Keratinocyte (primary cell): ENCODE measurements at regions not wholly inside any gene's neighbourhood (a gene's known extent, or its start where the extent isn't known, plus 50 kb on each side); places are given as distances from the start of the nearest gene placed in this dataset.

Experiments used
- DNase-seq: peaks from one replicate; pipeline ENCODE4 v3.0.0-alpha.2; 2011; ENCODE audit warnings: low read depth, missing footprints, low spot score
- FAIRE-seq: peaks from 2 replicates; lab custom pipeline; 2011; peaks lifted over from hg19 to GRCh38; lab: Jason Lieb, UNC
- H2AFZ ChIP-seq: 2 replicates; pipeline ENCODE4 v1.6.0; 2012; ENCODE audit warnings: low read length, control low read depth, inconsistent platforms; ENCODE audit not compliant: control insufficient read depth
- H3K27ac ChIP-seq: 2 replicates; pipeline ENCODE4 v1.5.1; 2011; ENCODE audit warnings: low read length; ENCODE audit not compliant: control insufficient read depth, insufficient read depth
- H3K27me3 ChIP-seq: 3 replicates; pipeline ENCODE4 v1.6.0; 2011; ENCODE audit warnings: low read length; ENCODE audit not compliant: control insufficient read depth, insufficient read depth; ENCODE audit errors: extremely low read depth
- H3K36me3 ChIP-seq, 2 experiments: 2 replicates in 1 of 2; 3 replicates in 1 of 2; pipeline ENCODE4 v1.5.1; 2011; ENCODE audit warnings: low read length in 2 of 2, mild to moderate bottlenecking in 1 of 2; ENCODE audit not compliant: control insufficient read depth in 2 of 2, insufficient read depth in 2 of 2; ENCODE audit errors: extremely low read depth in 1 of 2
- H3K4me1 ChIP-seq: 3 replicates; pipeline ENCODE4 v1.5.1; 2011; ENCODE audit warnings: low read length; ENCODE audit not compliant: control insufficient read depth, insufficient read depth; ENCODE audit errors: extremely low read depth
- H3K4me2 ChIP-seq: 3 replicates; pipeline ENCODE4 v1.6.0; 2011; ENCODE audit warnings: low read depth, low read length; ENCODE audit not compliant: control insufficient read depth, insufficient read depth; ENCODE audit errors: extremely low read depth
- H3K4me3 ChIP-seq, 3 experiments: fragments of 200-600 bp in 1 of 3; sonication (generic) in 1 of 3; 2 replicates in 2 of 3; 3 replicates in 1 of 3; pipeline ENCODE4 v1.5.1; 2011 to 2016; ENCODE audit warnings: low read length in 3 of 3, mild to moderate bottlenecking in 3 of 3, control low read depth in 2 of 3, inconsistent platforms in 1 of 3, low read depth in 1 of 3, mixed read lengths in 1 of 3, mixed run types in 1 of 3, moderate library complexity in 1 of 3; ENCODE audit not compliant: control insufficient read depth in 2 of 3, insufficient read depth in 2 of 3; ENCODE audit errors: extremely low read depth in 1 of 3
- H3K79me2 ChIP-seq: 2 replicates; pipeline ENCODE4 v1.6.0; 2012; ENCODE audit warnings: low read length; ENCODE audit not compliant: control insufficient read depth, insufficient read depth
- H3K9ac ChIP-seq: 3 replicates; pipeline ENCODE4 v1.6.0; 2011; ENCODE audit warnings: low read length; ENCODE audit not compliant: control insufficient read depth, insufficient read depth; ENCODE audit errors: extremely low read depth
- H3K9me1 ChIP-seq: 3 replicates; pipeline ENCODE4 v1.6.0; 2011; ENCODE audit warnings: low read length; ENCODE audit not compliant: control insufficient read depth, insufficient read depth; ENCODE audit errors: extremely low read depth
- H3K9me3 ChIP-seq: 2 replicates; pipeline ENCODE4 v1.5.1; 2012; ENCODE audit warnings: low read depth, low read length; ENCODE audit not compliant: control insufficient read depth
- H4K20me1 ChIP-seq: 3 replicates; pipeline ENCODE4 v1.6.0; 2011; ENCODE audit warnings: low read length; ENCODE audit not compliant: control insufficient read depth, insufficient read depth; ENCODE audit errors: extremely low read depth
- CTCF ChIP-seq, 3 experiments: IDR thresholded peaks in 1 of 3; conservative IDR thresholded peaks in 1 of 3; optimal IDR thresholded peaks in 1 of 3; 2 replicates in 2 of 3; 3 replicates in 1 of 3; pipeline versions ENCODE3 to v1.5.1; 2011; ENCODE audit warnings: low read length in 3 of 3, mild to moderate bottlenecking in 3 of 3, moderate library complexity in 2 of 3, control low read depth in 1 of 3, inconsistent platforms in 1 of 3; ENCODE audit not compliant: insufficient read depth in 2 of 3; ENCODE audit errors: extremely low read depth in 1 of 3
- EZH2 ChIP-seq: IDR thresholded peaks from one replicate; pipeline ENCODE4 v1.6.1; 2012; ENCODE audit warnings: inconsistent platforms, mild to moderate bottlenecking, low read length, moderate library complexity
- dilution Hi-C: fragments of 300-500 bp; cut with MboI; formaldehyde crosslinking; loops from one replicate; pipeline ENCODE4 v1.7.0; 2020; ENCODE audit warnings: low sequenced_read_pairs; ENCODE audit not compliant: extremely low pct_ligation_motif_present

- H3K27me3 ChIP-seq: peaks cover 21% of the 10 kb centered on the region
- H3K9me1 ChIP-seq: no peaks in the 10 kb centered on the region
- H3K36me3 ChIP-seq: no peaks in the 10 kb centered on the region
- TF ChIP-seq CTCF (optimal IDR thresholded peaks at IDR 0.05 in 1 of 3, IDR thresholded peaks at IDR 0.05 in 1 of 3, conservative IDR thresholded peaks at IDR 0.05 in 1 of 3; ENCODE audit: extremely low read depth in 1 of 3, insufficient read depth in 2 of 3, low read length in 3 of 3): no peak
- no peak for TF ChIP-seq EZH2
- H3K4me3 ChIP-seq: no peak overlapping the region
- H3K79me2 ChIP-seq: no peaks in the 10 kb centered on the region
- no peak overlapping the region for H3K4me2 ChIP-seq
- no peaks in the 10 kb centered on the region for H3K9me3 ChIP-seq
- dilution Hi-C loops: no loop called here
- no peak overlapping the region for H2AFZ ChIP-seq
- no peaks in the 10 kb centered on the region for H3K4me1 ChIP-seq
- H4K20me1 ChIP-seq: no peaks in the 10 kb centered on the region
- no peak overlapping the region for H3K27ac ChIP-seq
- no peak for FAIRE-seq
- no peak for DNase-seq
- H3K9ac ChIP-seq: no peak overlapping the region
Observed at GRCh38 chr17:74049967-74050458, 153.5 kb upstream of the RPL38 start.

DNA sequence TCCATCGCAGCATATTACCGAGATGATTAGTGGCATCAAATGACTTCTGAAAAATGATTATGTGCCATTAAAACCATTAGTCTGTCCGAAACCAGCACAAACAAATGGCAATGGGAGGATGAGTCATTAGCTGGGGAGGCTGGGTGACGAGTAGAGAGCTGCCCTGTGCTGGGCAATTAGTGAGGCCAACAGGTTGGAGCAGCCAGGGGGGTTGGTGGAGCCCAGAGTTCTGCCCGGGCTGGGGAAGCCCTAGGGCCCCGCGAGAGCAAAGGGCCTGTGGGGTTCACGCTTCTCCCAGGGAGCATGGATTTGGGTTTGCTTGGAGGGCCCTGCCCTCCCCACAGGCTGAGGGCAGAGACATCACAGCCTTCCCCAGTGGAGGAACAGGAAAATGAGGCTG is 152.1 kb upstream of the RPL38 start:
- Histone ChIP-seq H3K4me1 (no peaks in the 10 kb centered on the region), H4K20me1 (no peaks in the 10 kb centered on the region), H2AFZ (no peak overlapping the region), H3K36me3 (no peaks in the 10 kb centered on the region), H3K9ac (no peak overlapping the region), H3K4me2 (no peak overlapping the region), H3K9me1 (no peaks in the 10 kb centered on the region), H3K9me3 (no peaks in the 10 kb centered on the region), H3K27me3 (peaks cover 21% of the 10 kb centered on the region), H3K4me3 (no peak overlapping the region), H3K79me2 (no peaks in the 10 kb centered on the region), H3K27ac (no peak overlapping the region)
- dilution Hi-C loops: no loop called here
- DNase-seq: no peak
- FAIRE-seq: no peak
- TF ChIP-seq EZH2 (no peak), CTCF (optimal IDR thresholded peaks at IDR 0.05 in 1 of 3, IDR thresholded peaks at IDR 0.05 in 1 of 3, conservative IDR thresholded peaks at IDR 0.05 in 1 of 3; ENCODE audit: extremely low read depth in 1 of 3, insufficient read depth in 2 of 3, low read length in 3 of 3) (no peak)
